Activated B cell treated with CpG ODN at 0.5 μM for 24 hours (primary cell): ENCODE measurements at regions not wholly inside any gene's neighbourhood (a gene's known extent, or its start where the extent isn't known, plus 50 kb on each side); places are given as distances from the start of the nearest gene placed in this dataset.
"Not testable (repeated sequence)": the region's sequence is repeated elsewhere in the genome, so short reads cannot be mapped to it uniquely, and the experiment has no call there.

Experiments used
- ATAC-seq: fragments of 200-7000 bp; cut with Tn5 transposase; one replicate; pipeline ENCODE4 v1.10.0; 2021; ENCODE audit warnings: low read depth, mild to moderate bottlenecking, moderate library complexity
- CTCF ChIA-PET: fragments of 350-600 bp; sonication (Branson Sonifier 250); formaldehyde crosslinking; loops from one replicate; lab custom pipeline; 2021; ENCODE audit warnings: antibody characterized with exemption; lab: Charles Lee
- POLR2A ChIA-PET: fragments of 350-600 bp; sonication (Branson Sonifier 250); formaldehyde crosslinking; loops from one replicate; lab custom pipeline; 2021; ENCODE audit warnings: antibody characterized with exemption; lab: Charles Lee
- DNase-seq: peaks from one replicate; pipeline ENCODE4 v3.0.0; 2022
- H3K27ac Mint-ChIP-seq: one replicate; pipeline ENCODE4 v1.8.0; 2020; ENCODE audit warnings: mixed read lengths
- H3K27me3 Mint-ChIP-seq: one replicate; pipeline ENCODE4 v1.8.0; 2021; ENCODE audit warnings: mixed read lengths
- H3K36me3 Mint-ChIP-seq: one replicate; pipeline ENCODE4 v1.8.0; 2021; ENCODE audit warnings: low read depth, mixed read lengths
- H3K4me1 Mint-ChIP-seq: one replicate; pipeline ENCODE4 v1.8.0; 2021; ENCODE audit warnings: mixed read lengths
- H3K4me3 Mint-ChIP-seq: one replicate; pipeline ENCODE4 v1.8.0; 2020; ENCODE audit warnings: mild to moderate bottlenecking, mixed read lengths
- H3K9me3 Mint-ChIP-seq: one replicate; pipeline ENCODE4 v1.8.0; 2020; ENCODE audit warnings: mixed read lengths
- CTCF ChIP-seq: fragments of 200-600 bp; IDR thresholded peaks from one replicate; pipeline ENCODE4 v1.8.0; 2022; ENCODE audit warnings: antibody characterized with exemption, mild to moderate bottlenecking
- intact Hi-C: fragments of 100-400 bp; cut with micrococcal nuclease; formaldehyde crosslinking; loops from one replicate; pipeline ENCODE4 v1.15.1; 2024

- DNase-seq (no peak), ATAC-seq (no peak)
- Mint-ChIP-seq H3K36me3 (no peaks in the 10 kb centered on the region), H3K9me3 (peaks cover 7% of the 10 kb centered on the region), H3K27ac (no peak overlapping the region), H3K4me3 (no peak overlapping the region), H3K4me1 (peaks cover 21% of the 10 kb centered on the region), H3K27me3 (no peaks in the 10 kb centered on the region)
- ChIA-PET CTCF (no interaction called here), POLR2A (no interaction called here)
- intact Hi-C loops, result no loop called here
- no peak for TF ChIP-seq CTCF
These were observed 314.7 kb upstream of the CFAP20DC start for GRCh38 chr3:59364496-59364895.

- H3K4me1 Mint-ChIP-seq, intact Hi-C loops, ATAC-seq, H3K27ac Mint-ChIP-seq, DNase-seq, POLR2A ChIA-PET, H3K4me3 Mint-ChIP-seq, H3K9me3 Mint-ChIP-seq, H3K27me3 Mint-ChIP-seq, CTCF ChIA-PET, H3K36me3 Mint-ChIP-seq: not testable (repeated sequence)
These were observed 310.5 kb upstream of the CFAP20DC start for GRCh38 chr3:59360312-59360711.

- no peak for DNase-seq
- POLR2A ChIA-PET, result no interaction called here
- ATAC-seq, result no peak
- intact Hi-C loops, result no loop called here
- Mint-ChIP-seq H3K27ac (no peak overlapping the region), H3K36me3 (no peaks in the 10 kb centered on the region), H3K4me1 (peaks cover 13% of the 10 kb centered on the region), H3K4me3 (no peak overlapping the region), H3K9me3 (peaks cover 2% of the 10 kb centered on the region), H3K27me3 (no peaks in the 10 kb centered on the region)
- CTCF ChIA-PET, result no interaction called here
- no peak for TF ChIP-seq CTCF
These were observed 291.6 kb upstream of the CFAP20DC start for GRCh38 chr3:59341459-59341858.

GRCh38 chr3:59339818-59340217, 290.0 kb upstream of the CFAP20DC start:
- no peaks in the 10 kb centered on the region for H3K27me3 Mint-ChIP-seq
- peaks cover 13% of the 10 kb centered on the region for H3K4me1 Mint-ChIP-seq
- H3K36me3 Mint-ChIP-seq, result no peaks in the 10 kb centered on the region
- TF ChIP-seq CTCF, result no peak
- DNase-seq (no peak), ATAC-seq (no peak)
- H3K27ac Mint-ChIP-seq, result no peak overlapping the region
- intact Hi-C loops, result no loop called here
- ChIA-PET CTCF (no interaction called here), POLR2A (no interaction called here)
- H3K9me3 Mint-ChIP-seq, result no peaks in the 10 kb centered on the region
- H3K4me3 Mint-ChIP-seq, result no peak overlapping the region

GRCh38 chr3:59338934-59339333, 289.1 kb upstream of the CFAP20DC start:
- Mint-ChIP-seq H3K36me3 (no peaks in the 10 kb centered on the region), H3K9me3 (no peaks in the 10 kb centered on the region), H3K4me3 (no peak overlapping the region), H3K27me3 (no peaks in the 10 kb centered on the region), H3K4me1 (peaks cover 13% of the 10 kb centered on the region), H3K27ac (no peak overlapping the region)
- ChIA-PET CTCF (no interaction called here), POLR2A (no interaction called here)
- DNase-seq, result no peak
- intact Hi-C loops, result no loop called here
- ATAC-seq, result no peak
- no peak for TF ChIP-seq CTCF

- DNase-seq (no peak), ATAC-seq (no peak)
- intact Hi-C loops, result no loop called here
- TF ChIP-seq CTCF, result no peak
- no peaks in the 10 kb centered on the region for H3K36me3 Mint-ChIP-seq
- no peaks in the 10 kb centered on the region for H3K27me3 Mint-ChIP-seq
- ChIA-PET POLR2A (no interaction called here), CTCF (no interaction called here)
- H3K27ac Mint-ChIP-seq, result no peak overlapping the region
- peaks cover 9% of the 10 kb centered on the region for H3K4me1 Mint-ChIP-seq
- H3K9me3 Mint-ChIP-seq, result no peaks in the 10 kb centered on the region
- no peak overlapping the region for H3K4me3 Mint-ChIP-seq
These were observed 285.5 kb upstream of the CFAP20DC start for GRCh38 chr3:59335338-59335737.
